T-cell (primary cell): ENCODE measurements at regions not wholly inside any gene's neighbourhood (a gene's known extent, or its start where the extent isn't known, plus 50 kb on each side); places are given as distances from the start of the nearest gene placed in this dataset.

Experiments used
- ATAC-seq, 4 experiments: fragments of 200-7000 bp in 3 of 4; fragments of 150-1000 bp in 1 of 4; cut with Tn5 transposase; replicated peaks in 1 of 4; 1 replicate in 3 of 4; 2 replicates in 1 of 4; pipeline ENCODE4 v1.10.0; 2021; ENCODE audit warnings: moderate library complexity in 3 of 4, mild to moderate bottlenecking in 2 of 4, moderate number of reproducible peaks in 1 of 4
- CTCF ChIA-PET, 2 donors: fragments of 300-600 bp; sonication (Branson Sonifier 250); formaldehyde crosslinking; loops; one replicate each; lab custom pipeline; 2022; ENCODE audit warnings: antibody characterized with exemption in 2 of 2; lab: Charles Lee
- POLR2A ChIA-PET, 2 donors: fragments of 300-600 bp; sonication (Branson Sonifier 250); formaldehyde crosslinking; loops; one replicate each; lab custom pipeline; 2022; ENCODE audit warnings: antibody characterized with exemption in 2 of 2; lab: Charles Lee
- DNase-seq, 35 experiments: peaks; one replicate each; pipeline versions ENCODE4 v3.0.0 to v3.0.0-alpha.2; 2013 to 2023
- H3K27ac ChIP-seq: one replicate; pipeline ENCODE4 v1.5.1; 2013; ENCODE audit warnings: low read length
- H3K27me3 ChIP-seq, 2 experiments: replicated peaks in 1 of 2; 1 replicate in 1 of 2; 2 replicates in 1 of 2; pipeline versions ENCODE4 v1.6.1 to v1.7.0; 2013; ENCODE audit warnings: low read length in 1 of 2, mixed read lengths in 1 of 2; ENCODE audit not compliant: control insufficient read depth in 2 of 2, insufficient read depth in 2 of 2; ENCODE audit errors: extremely low read depth in 1 of 2
- H3K36me3 ChIP-seq, 2 donors: 1 replicate in 1 of 2; 2 replicates in 1 of 2; pipeline versions ENCODE4 v1.6.1 to v1.7.0; 2013; ENCODE audit warnings: low read length in 1 of 2; ENCODE audit not compliant: control insufficient read depth in 2 of 2, insufficient read depth in 1 of 2; ENCODE audit errors: extremely low read depth in 1 of 2
- H3K4me1 ChIP-seq, 2 experiments: 1 replicate in 1 of 2; 2 replicates in 1 of 2; pipeline versions ENCODE4 v1.6.1 to v1.7.0; 2013; ENCODE audit warnings: low read length in 2 of 2, mixed read lengths in 1 of 2; ENCODE audit not compliant: insufficient read depth in 2 of 2, control insufficient read depth in 1 of 2; ENCODE audit errors: extremely low read depth in 1 of 2
- H3K4me3 ChIP-seq, 2 donors: 1 replicate in 1 of 2; 2 replicates in 1 of 2; pipeline versions ENCODE4 v1.5.1 to v1.7.0; 2013; ENCODE audit warnings: mild to moderate bottlenecking in 2 of 2, low read length in 1 of 2, moderate library complexity in 1 of 2; ENCODE audit not compliant: control insufficient read depth in 1 of 2; ENCODE audit errors: extremely low read depth in 1 of 2
- H3K9me3 ChIP-seq: 2 replicates; pipeline ENCODE4 v1.7.0; 2013
- H3K27ac Mint-ChIP-seq, 2 donors: one replicate each; pipeline ENCODE4 v1.8.0; 2020 to 2021; ENCODE audit warnings: mild to moderate bottlenecking in 2 of 2, mixed read lengths in 2 of 2
- H3K27me3 Mint-ChIP-seq, 2 donors: one replicate each; pipeline ENCODE4 v1.8.0; 2021 to 2022; ENCODE audit warnings: mixed read lengths in 2 of 2
- H3K36me3 Mint-ChIP-seq: one replicate; pipeline ENCODE4 v1.8.0; 2021; ENCODE audit warnings: mixed read lengths
- H3K4me1 Mint-ChIP-seq, 3 donors: one replicate each; pipeline ENCODE4 v1.8.0; 2020 to 2022; ENCODE audit warnings: mixed read lengths in 3 of 3, mild to moderate bottlenecking in 1 of 3
- H3K4me3 Mint-ChIP-seq, 3 donors: one replicate each; pipeline ENCODE4 v1.8.0; 2020 to 2022; ENCODE audit warnings: mild to moderate bottlenecking in 3 of 3, mixed read lengths in 3 of 3, moderate library complexity in 3 of 3
- H3K9me3 Mint-ChIP-seq, 3 donors: one replicate each; pipeline ENCODE4 v1.8.0; 2020 to 2022; ENCODE audit warnings: mixed read lengths in 3 of 3
- WGBS: methylation state at CpG from one replicate; pipeline ENCODE4 v1.1.5; 2013; ENCODE audit warnings: missing lambda C conversion rate; ENCODE audit not compliant: insufficient coverage; 5-methylcytosine and 5-hydroxymethylcytosine counted together

GRCh38 chr15:46620392-46621013 lies 985.7 kb downstream of the SQOR start:
- CTCF ChIA-PET = no interaction called here
- no peaks in the 10 kb centered on the region for H3K27me3 ChIP-seq
- H3K4me1 ChIP-seq = no peaks in the 10 kb centered on the region
- Mint-ChIP-seq H3K4me3 (no peak overlapping the region), H3K9me3 (peaks cover 18 to 32% (median 25%) of the 10 kb centered on the region in 3 donors), H3K4me1 (no peaks in the 10 kb centered on the region), H3K36me3 (no peaks in the 10 kb centered on the region), H3K27me3 (peaks cover 0 to 2% of the 10 kb centered on the region in 2 donors), H3K27ac (no peak overlapping the region)
- DNase-seq = no peak
- no peaks in the 10 kb centered on the region for H3K36me3 ChIP-seq
- H3K27ac ChIP-seq = no peak overlapping the region
- ATAC-seq = no peak
- peaks cover 3% of the 10 kb centered on the region for H3K9me3 ChIP-seq
- POLR2A ChIA-PET = no interaction called here
- H3K4me3 ChIP-seq = no peak overlapping the region

DNA sequence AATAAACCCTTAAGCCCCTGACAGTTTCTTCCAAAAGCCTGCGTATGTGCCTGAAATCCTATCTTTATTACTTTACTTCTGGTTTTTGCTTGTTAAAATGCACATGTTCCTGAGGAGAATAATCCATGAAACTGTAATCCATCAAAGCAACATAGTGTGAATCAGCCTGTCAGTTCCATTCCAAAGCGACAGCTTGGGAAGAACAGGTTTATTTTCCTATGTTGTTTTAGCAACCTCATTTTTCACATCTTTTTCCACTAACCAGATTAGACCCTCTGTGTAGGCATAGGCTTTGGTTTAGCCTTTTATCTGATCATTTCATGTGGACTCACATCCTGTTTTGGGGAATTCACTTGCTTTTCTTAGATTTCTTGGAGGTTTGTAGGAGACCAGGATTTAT lies 988.0 kb downstream of the SQOR start:
- CTCF ChIA-PET = no interaction called here
- peaks cover 0 to 2% of the 10 kb centered on the region in 2 donors for H3K27me3 Mint-ChIP-seq
- H3K9me3 Mint-ChIP-seq = peaks cover 20 to 34% (median 21%) of the 10 kb centered on the region in 3 donors
- POLR2A ChIA-PET = no interaction called here
- H3K36me3 Mint-ChIP-seq = no peaks in the 10 kb centered on the region
- no CpG with 5 or more reads among the region's 2 CpGs for WGBS
- Histone ChIP-seq H3K4me3 (no peak overlapping the region), H3K36me3 (no peaks in the 10 kb centered on the region), H3K9me3 (peaks cover 3% of the 10 kb centered on the region), H3K27me3 (no peaks in the 10 kb centered on the region), H3K4me1 (no peaks in the 10 kb centered on the region), H3K27ac (no peak overlapping the region)
- H3K4me1 Mint-ChIP-seq = no peaks in the 10 kb centered on the region
- H3K27ac Mint-ChIP-seq = no peak overlapping the region
- DNase-seq = no peak
- no peak overlapping the region for H3K4me3 Mint-ChIP-seq
- no peak for ATAC-seq

DNA sequence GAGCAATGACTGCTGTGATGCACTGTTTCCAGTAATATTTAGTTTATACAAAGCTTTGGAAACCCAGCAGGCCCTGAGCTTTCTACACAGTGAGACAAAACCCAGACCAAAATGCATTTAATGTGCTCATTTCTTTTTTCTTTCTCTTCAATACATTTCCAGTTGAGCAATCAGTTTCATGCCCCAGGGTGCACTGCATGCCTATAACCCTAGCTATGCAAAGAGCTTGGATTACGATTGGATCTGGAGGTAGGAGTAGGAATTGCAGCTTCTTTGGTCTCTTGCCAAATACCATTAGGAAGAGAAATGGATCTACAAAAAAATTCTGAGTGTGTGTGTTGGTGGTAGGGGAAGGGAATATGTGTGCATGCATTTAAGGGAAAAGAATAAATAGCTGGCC lies 1001.4 kb downstream of the SQOR start:
- POLR2A ChIA-PET = no interaction called here
- CTCF ChIA-PET = no interaction called here
- Mint-ChIP-seq H3K4me3 (no peak overlapping the region), H3K27ac (no peak overlapping the region), H3K9me3 (peaks cover 4 to 7% (median 5%) of the 10 kb centered on the region in 3 donors), H3K4me1 (no peaks in the 10 kb centered on the region), H3K36me3 (no peaks in the 10 kb centered on the region), H3K27me3 (peaks cover 0 to 2% of the 10 kb centered on the region in 2 donors)
- ATAC-seq (no peak), DNase-seq (no peak)
- Histone ChIP-seq H3K9me3 (no peaks in the 10 kb centered on the region), H3K27me3 (no peaks in the 10 kb centered on the region), H3K4me3 (no peak overlapping the region), H3K4me1 (no peaks in the 10 kb centered on the region), H3K27ac (no peak overlapping the region), H3K36me3 (no peaks in the 10 kb centered on the region)
- no CpG with 5 or more reads among the region's 1 CpG for WGBS

DNA sequence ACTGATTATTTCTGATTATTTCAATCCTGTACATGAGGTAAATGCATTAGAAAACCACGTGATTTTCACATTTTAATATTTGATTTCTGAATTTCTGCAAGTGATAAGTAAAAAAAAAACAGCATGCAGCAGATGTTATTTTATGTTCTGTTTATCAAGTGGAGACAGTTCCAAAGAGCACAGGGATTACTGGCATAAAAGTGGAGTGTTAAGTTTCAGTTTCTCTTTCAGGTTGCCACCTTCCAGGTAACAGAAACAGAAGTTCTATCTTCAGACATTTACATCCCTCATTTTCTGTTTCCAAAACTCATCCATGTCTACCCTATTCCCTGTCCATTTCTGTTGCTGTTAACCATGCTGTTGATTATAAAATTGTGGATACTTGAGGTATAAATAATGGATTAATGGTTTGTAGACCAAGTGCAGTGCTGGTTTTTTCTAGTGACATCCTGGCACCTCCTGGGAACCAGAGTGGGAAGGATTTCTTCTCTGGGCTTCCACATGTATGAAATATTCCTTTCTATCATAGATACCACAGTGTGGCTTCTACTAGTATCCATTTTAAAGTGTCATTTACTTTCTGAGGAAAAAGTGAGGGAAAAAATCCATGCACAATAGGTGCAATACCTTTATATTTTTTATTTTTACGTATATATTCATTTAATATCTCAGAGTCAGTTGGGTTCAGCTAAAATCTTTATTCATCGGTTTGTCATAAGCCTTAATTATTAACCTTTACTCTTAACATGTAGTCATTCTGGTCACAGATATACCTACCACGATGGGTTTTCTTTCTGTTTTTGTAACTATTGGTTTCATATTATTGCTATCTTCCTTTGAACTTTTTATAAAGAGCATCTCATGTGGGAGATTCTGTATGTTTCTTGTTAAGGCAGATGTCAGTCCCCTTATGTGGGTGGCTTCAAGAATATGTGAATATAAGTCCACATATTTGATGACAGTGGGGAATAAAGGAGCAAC lies 1010.0 kb downstream of the SQOR start:
- no peak overlapping the region for H3K27ac Mint-ChIP-seq
- POLR2A ChIA-PET = no interaction called here
- CTCF ChIA-PET = no interaction called here

GRCh38 chr15:46646490-46646889 lies 1011.7 kb downstream of the SQOR start:
- Mint-ChIP-seq H3K27me3 (no peaks in the 10 kb centered on the region), H3K27ac (no peak overlapping the region), H3K36me3 (no peaks in the 10 kb centered on the region), H3K4me1 (no peaks in the 10 kb centered on the region), H3K4me3 (no peak overlapping the region), H3K9me3 (peaks cover 0 to 11% (median 2%) of the 10 kb centered on the region in 3 donors)
- Histone ChIP-seq H3K27ac (no peak overlapping the region), H3K27me3 (no peaks in the 10 kb centered on the region), H3K9me3 (no peaks in the 10 kb centered on the region), H3K4me3 (no peak overlapping the region), H3K4me1 (no peaks in the 10 kb centered on the region), H3K36me3 (no peaks in the 10 kb centered on the region)
- DNase-seq = no peak
- WGBS = 40% methylated on average over 1 of the region's 1 CpG
- no peak for ATAC-seq
- ChIA-PET CTCF (no interaction called here), POLR2A (no interaction called here)

More for the DNA sequence above, 1010.0 kb downstream of the SQOR start:
- no peaks in the 10 kb centered on the region for H3K27me3 ChIP-seq
- H3K9me3 ChIP-seq = no peaks in the 10 kb centered on the region
- Mint-ChIP-seq H3K4me1 (no peaks in the 10 kb centered on the region), H3K4me3 (no peak overlapping the region), H3K27me3 (no peaks in the 10 kb centered on the region), H3K9me3 (peaks cover 0 to 11% (median 4%) of the 10 kb centered on the region in 3 donors), H3K36me3 (no peaks in the 10 kb centered on the region)
- no peak for ATAC-seq
- H3K36me3 ChIP-seq = no peaks in the 10 kb centered on the region
- no peaks in the 10 kb centered on the region for H3K4me1 ChIP-seq
- no CpG with 5 or more reads among the region's 4 CpGs for WGBS
- no peak for DNase-seq
- no peak overlapping the region for H3K27ac ChIP-seq
- H3K4me3 ChIP-seq = no peak overlapping the region

GRCh38 chr15:46647046-46647445 lies 1012.2 kb downstream of the SQOR start:
- no CpG with 5 or more reads among the region's 1 CpG for WGBS
- Mint-ChIP-seq H3K4me3 (no peak overlapping the region), H3K36me3 (no peaks in the 10 kb centered on the region), H3K27ac (no peak overlapping the region), H3K27me3 (no peaks in the 10 kb centered on the region), H3K9me3 (peaks cover 0 to 11% (median 2%) of the 10 kb centered on the region in 3 donors), H3K4me1 (no peaks in the 10 kb centered on the region)
- Histone ChIP-seq H3K27me3 (no peaks in the 10 kb centered on the region), H3K36me3 (no peaks in the 10 kb centered on the region), H3K4me3 (no peak overlapping the region), H3K27ac (no peak overlapping the region), H3K9me3 (no peaks in the 10 kb centered on the region), H3K4me1 (no peaks in the 10 kb centered on the region)
- ATAC-seq (no peak), DNase-seq (no peak)
- ChIA-PET CTCF (no interaction called here), POLR2A (no interaction called here)
